Hypothalamus (tissue), 51 donors: ENCODE measurements at regions not wholly inside any gene's neighbourhood (a gene's known extent, or its start where the extent isn't known, plus 50 kb on each side); places are given as distances from the start of the nearest gene placed in this dataset.
"Not testable (repeated sequence)": the region's sequence is repeated elsewhere in the genome, so short reads cannot be mapped to it uniquely, and the experiment has no call there.

ENCODE experiments used
- DNase-seq, 51 donors: peaks; one replicate each; lab custom pipeline; 2025; lab: John Stamatoyannopoulos, UW

GRCh38 chr2:64742678-64743077 lies 89.0 kb upstream of the SERTAD2 start:
- no peak for DNase-seq

GRCh38 chr2:64743739-64744330 lies 90.1 kb upstream of the SERTAD2 start:
- DNase-seq, result no peak

- DNase-seq, result no peak
Measured at GRCh38 chr2:64745562-64745961, 91.8 kb upstream of the SERTAD2 start.

DNA sequence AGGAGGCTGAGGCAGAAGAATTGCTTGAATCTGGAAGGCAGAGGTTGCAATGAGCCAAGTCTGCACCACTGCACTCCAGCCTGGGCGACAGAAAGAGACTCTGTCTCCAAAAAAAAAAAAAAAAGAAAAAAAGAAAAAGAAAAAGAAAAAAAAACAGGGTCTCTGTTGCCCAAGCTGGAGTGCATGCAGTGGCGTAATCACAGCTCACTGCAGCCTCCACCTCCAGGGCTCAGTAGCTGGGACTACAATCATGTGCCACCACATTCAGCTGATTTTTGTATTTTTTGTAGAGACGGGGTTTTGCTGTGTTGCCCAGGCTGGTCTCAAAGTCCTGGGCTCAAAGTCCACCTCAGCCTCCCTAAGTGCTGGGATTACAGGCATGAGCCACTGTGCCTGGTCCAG lies 94.0 kb upstream of the SERTAD2 start:
- DNase-seq, result not testable (repeated sequence)

DNA sequence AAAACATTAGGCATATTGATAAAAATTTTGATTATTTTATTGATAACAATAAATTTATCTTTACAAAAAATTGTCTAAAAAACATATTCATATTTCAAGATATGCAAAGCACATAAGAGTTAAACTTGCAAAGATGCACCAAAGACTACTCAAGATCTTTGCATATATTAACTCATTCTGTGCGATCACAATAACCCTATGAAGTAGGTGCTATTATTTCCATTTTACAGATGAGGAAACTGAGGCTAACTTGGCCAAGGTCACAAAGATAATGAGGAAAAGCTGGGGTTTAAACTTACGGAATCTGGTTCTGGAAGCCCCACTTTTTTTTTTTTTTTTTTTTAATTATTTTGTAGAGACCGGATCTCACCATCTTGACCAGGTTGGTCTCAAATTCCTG lies 94.4 kb upstream of the SERTAD2 start:
- no peak for DNase-seq

- DNase-seq, result peak in 1 of 51 donors; percentile 45
Measured at GRCh38 chr2:64748561-64748960, 94.8 kb upstream of the SERTAD2 start.

DNA sequence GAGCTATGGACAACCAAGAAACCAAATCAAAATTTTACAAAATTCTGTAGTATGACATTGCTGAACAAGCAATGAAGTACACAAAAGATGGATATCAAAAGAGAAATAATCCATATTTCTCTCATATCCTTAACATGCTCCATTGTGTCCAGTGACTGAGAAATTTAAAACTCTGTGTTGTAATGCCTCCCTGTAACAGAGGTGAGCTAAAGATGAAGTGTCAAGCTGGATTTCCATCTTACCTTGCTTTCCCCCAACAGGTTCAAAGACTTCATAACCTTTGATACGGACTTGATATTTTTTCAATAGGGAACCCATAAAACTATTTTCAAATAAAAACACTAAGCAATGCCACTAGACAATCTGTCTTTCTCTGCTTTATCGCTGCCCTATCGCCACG lies 95.7 kb upstream of the SERTAD2 start:
- peak in 1 of 51 donors; percentile 67 for DNase-seq

GRCh38 chr2:64750001-64750816 lies 96.5 kb upstream of the SERTAD2 start:
- peak in 40 of 51 donors; percentile 14 to 77 (median 35) for DNase-seq

DNA sequence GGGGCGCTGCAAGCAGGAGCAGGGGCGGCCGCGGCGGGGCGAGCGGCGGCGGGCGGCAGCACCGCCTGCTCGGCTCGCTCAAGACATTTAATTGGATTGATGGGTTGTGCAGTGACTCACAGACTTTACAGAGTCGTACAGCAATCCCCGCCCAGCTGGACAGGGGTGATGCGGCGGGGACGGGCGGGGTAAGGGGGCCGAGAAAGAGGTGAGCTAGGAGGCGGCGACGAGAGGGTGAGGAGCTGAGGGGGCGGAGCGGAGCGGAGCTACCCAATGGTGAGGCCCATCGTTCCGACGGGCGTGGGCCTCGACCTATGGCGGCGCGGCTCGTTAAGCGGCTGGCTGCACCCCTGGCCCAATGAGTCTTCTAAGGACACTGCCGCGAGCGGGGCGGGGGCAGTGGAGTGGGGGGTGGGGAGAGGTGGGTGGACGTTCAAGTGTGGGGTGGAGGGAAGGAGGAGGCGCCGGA lies 97.1 kb upstream of the SERTAD2 start:
- DNase-seq, result peak in 41 of 51 donors; percentile 74 to 100 (median 100)

GRCh38 chr2:64751286-64752260 lies 97.9 kb upstream of the SERTAD2 start:
- DNase-seq, result peak in 36 of 51 donors; percentile 39 to 100 (median 100)

- DNase-seq, result no peak
Measured at GRCh38 chr2:64753399-64753798, 99.7 kb upstream of the SERTAD2 start.

GRCh38 chr2:64754570-64754969 lies 100.9 kb upstream of the SERTAD2 start:
- DNase-seq, result no peak

GRCh38 chr2:64757126-64757525 lies 103.4 kb upstream of the SERTAD2 start:
- DNase-seq, result no peak

DNA sequence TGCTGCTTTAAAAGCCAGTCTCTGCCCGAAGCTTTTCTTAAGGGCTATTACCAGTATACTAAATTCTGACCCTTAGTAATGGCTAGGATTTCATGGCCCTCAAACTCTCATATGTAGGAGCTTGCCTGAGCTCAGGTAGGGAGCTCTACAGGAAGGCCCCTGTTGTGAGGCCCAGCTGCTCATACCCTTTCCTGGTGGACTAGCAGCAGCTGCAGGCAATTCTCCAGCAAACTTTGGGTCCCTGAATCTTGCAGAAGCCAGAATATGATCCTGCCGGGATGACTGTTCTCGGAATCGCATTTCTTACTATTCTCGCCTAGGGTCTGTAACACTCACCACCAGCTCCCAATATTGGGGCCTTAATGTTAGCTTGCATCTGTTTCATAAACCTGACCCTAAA lies 106.4 kb upstream of the SERTAD2 start:
- DNase-seq, result no peak

DNA sequence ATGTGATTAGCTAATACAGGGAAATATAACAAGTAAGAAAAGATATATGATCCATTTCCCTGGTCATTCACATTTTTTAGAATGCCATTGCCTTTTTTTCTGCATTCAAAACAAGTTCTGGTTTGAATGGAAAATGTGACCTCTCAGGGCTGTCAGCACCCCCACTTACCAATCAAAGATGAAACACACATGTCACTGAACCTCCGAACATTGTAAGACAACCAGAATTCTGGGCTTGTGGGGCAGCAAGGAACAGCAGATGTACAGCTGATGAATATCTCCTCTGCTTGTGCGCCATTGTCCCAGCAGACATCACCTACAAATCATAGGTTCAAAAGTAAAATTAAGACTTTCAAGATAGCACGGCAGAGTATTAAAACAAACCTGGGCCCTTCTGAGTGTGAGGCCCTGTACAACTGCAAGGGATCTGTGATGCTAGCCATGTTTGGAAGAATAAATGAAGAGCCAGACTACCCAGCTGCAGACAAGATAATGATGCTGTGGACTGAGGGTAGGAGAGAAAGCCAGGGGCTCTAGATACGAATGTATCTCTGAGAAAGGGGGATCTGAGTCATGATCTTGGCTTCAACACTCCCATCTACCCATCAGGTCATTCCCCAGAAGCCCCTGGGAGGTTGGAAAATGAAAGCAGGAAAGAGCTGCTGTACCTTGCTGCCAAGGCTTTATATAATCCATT lies 108.7 kb upstream of the SERTAD2 start:
- no peak for DNase-seq

GRCh38 chr2:64763126-64763525 lies 109.4 kb upstream of the SERTAD2 start:
- no peak for DNase-seq

GRCh38 chr2:64765160-64765805 lies 111.6 kb upstream of the SERTAD2 start:
- DNase-seq, result no peak

GRCh38 chr2:64766841-64767669 lies 113.3 kb upstream of the SERTAD2 start:
- peak in 2 of 51 donors; percentile 47 to 86 for DNase-seq
